SKM-1 treated with dmso at 0.1 percent for 144 hours (cell line): ENCODE measurements at regions not wholly inside any gene's neighbourhood (a gene's known extent, or its start where the extent isn't known, plus 50 kb on each side); places are given as distances from the start of the nearest gene placed in this dataset.
"Not testable (repeated sequence)": the region's sequence is repeated elsewhere in the genome, so short reads cannot be mapped to it uniquely, and the experiment has no call there.

Experiments used
- DNase-seq: peaks from one replicate; lab custom pipeline; 2025; ENCODE audit not compliant: unreplicated experiment; lab: John Stamatoyannopoulos, UW

GRCh38 chr5:110917161-110917875 is 154.2 kb upstream of the TSLP start:
- DNase-seq = no peak

GRCh38 chr5:110918683-110919082 is 152.8 kb upstream of the TSLP start:
- DNase-seq = no peak

GRCh38 chr5:110923971-110924370 is 147.5 kb upstream of the TSLP start:
- DNase-seq = no peak

GRCh38 chr5:110925398-110925797 is 146.1 kb upstream of the TSLP start:
- no peak for DNase-seq

GRCh38 chr5:110925916-110926315 is 145.6 kb upstream of the TSLP start:
- no peak for DNase-seq

- no peak for DNase-seq
Observed at GRCh38 chr5:110932755-110933488, 138.6 kb upstream of the TSLP start.

GRCh38 chr5:110940136-110940535 is 131.4 kb upstream of the TSLP start:
- DNase-seq = no peak

GRCh38 chr5:110945874-110946436 is 125.6 kb upstream of the TSLP start:
- no peak for DNase-seq

- no peak for DNase-seq
Observed at GRCh38 chr5:110951373-110951791, 120.1 kb upstream of the TSLP start.

- DNase-seq = no peak
Observed at GRCh38 chr5:110956280-110956912, 115.1 kb upstream of the TSLP start.

- no peak for DNase-seq
Observed at GRCh38 chr5:110956913-110957813, 114.3 kb upstream of the TSLP start.

GRCh38 chr5:110957934-110958333 is 113.6 kb upstream of the TSLP start:
- DNase-seq = no peak

- DNase-seq = no peak
Observed at GRCh38 chr5:110963495-110963894, 108.0 kb upstream of the TSLP start.

GRCh38 chr5:110965773-110966581 is 105.5 kb upstream of the TSLP start:
- DNase-seq = no peak

- no peak for DNase-seq
Observed at GRCh38 chr5:110968246-110969005, 103.1 kb upstream of the TSLP start.

- no peak for DNase-seq
Observed at GRCh38 chr5:110969502-110969901, 102.0 kb upstream of the TSLP start.

- no peak for DNase-seq
Observed at GRCh38 chr5:110973510-110973909, 98.0 kb upstream of the TSLP start.

- no peak for DNase-seq
Observed at GRCh38 chr5:110977915-110978314, 93.6 kb upstream of the TSLP start.

- DNase-seq = not testable (repeated sequence)
Observed at GRCh38 chr5:110985882-110986281, 85.6 kb upstream of the TSLP start.
